Hippocampal formation (tissue), 2 donors: ENCODE measurements at regions not wholly inside any gene's neighbourhood (a gene's known extent, or its start where the extent isn't known, plus 50 kb on each side); places are given as distances from the start of the nearest gene placed in this dataset.

Experiments used
- DNase-seq, 2 donors: peaks; one replicate each; lab custom pipeline; 2025; lab: John Stamatoyannopoulos, UW

DNA sequence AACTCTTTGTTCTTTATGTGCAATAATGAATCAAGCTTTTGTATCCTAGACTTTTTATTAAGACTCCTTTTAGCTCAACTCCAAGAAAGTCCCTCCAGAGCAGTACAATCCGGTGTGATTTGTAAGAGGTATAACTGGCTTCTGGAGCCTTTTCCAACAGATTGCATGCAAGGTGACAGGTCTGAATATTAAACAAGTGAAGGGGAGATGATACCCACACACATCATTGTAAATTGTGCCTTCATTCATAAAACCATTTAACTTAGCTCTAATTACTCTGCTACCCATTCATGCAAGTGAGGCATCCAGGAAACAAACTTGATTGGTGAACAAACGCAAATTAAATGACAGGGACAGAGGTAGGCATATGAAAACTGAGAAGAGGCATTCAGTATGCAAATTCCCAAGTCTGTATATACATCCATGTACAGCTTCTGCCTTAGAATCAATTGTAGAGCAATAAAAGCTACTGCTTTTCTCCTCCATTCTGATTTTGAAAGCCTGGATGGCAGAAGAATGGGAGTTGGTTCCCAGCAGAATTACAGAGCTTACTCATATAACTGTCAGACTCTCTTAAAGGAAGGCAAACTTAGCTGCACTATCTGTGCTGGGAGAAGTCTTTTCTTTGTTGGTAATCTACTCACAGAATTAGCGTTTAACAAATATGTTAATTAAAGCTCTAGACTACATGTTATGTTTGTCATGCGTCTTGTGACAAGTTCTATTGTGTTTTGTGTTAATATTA is 261.0 kb upstream of the CDH6 start:
- DNase-seq = no peak

GRCh38 chr5:30930736-30931135 is 262.8 kb upstream of the CDH6 start:
- DNase-seq = no peak

- no peak for DNase-seq
These were observed 264.5 kb upstream of the CDH6 start for GRCh38 chr5:30928956-30929355.

GRCh38 chr5:30926218-30926617 is 267.3 kb upstream of the CDH6 start:
- DNase-seq = no peak

DNA sequence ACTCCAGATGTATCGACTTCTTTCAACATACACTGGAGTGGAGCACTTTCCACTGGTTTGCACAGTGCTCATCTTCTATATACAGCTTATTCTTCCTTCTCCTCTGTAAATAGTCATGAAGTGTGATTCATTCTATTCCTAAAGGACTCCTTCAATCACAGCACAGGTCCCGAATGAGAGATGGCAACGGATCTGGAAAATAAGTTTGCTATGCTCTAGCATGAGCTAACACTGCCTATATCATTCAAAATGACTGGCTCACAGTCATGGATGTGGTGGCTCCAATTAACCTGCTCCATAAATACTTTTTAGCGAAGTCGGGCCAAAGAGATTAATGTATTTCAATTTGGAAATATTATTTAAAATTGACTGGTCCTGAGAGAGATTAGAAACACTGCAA is 272.1 kb upstream of the CDH6 start:
- DNase-seq = no peak

DNA sequence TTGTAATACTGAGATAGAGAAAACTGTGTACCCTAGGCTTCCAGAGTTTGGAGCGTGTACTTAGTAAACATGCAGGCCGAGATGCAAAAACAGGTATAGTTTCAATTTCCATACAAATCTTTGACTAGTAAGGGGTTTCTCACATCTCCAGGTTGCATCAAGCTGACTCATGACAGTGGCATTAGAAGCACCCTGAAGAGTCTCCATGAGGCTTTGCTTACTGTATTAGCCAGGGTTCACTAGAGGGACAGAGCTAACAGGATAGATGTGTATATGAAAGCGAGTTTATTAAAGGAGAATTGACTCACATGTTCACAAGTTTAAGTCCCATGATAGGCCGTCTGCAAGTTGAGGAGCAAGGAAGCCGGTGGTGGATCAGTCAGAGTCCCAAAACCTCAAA is 275.3 kb upstream of the CDH6 start:
- no peak for DNase-seq

- DNase-seq = no peak
These were observed 285.1 kb upstream of the CDH6 start for GRCh38 chr5:30908356-30908755.

DNA sequence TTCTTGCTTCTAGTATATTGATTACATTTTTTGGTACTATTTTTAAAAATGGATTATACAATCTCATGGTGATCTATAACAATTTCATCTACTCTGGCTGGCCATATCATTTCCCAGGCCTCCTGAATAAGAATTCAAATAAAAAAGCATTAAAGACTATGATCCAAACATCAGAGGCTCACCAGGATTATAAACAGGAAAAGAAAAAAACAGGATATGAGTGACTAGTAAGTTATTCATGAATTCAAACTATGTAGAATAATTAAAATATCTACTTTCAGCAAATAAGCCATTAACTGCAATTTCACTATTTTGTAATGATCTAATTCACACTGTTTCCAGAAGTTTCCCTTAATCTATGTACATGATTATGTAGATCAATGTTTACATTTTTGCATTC is 293.1 kb upstream of the CDH6 start:
- no peak for DNase-seq

DNA sequence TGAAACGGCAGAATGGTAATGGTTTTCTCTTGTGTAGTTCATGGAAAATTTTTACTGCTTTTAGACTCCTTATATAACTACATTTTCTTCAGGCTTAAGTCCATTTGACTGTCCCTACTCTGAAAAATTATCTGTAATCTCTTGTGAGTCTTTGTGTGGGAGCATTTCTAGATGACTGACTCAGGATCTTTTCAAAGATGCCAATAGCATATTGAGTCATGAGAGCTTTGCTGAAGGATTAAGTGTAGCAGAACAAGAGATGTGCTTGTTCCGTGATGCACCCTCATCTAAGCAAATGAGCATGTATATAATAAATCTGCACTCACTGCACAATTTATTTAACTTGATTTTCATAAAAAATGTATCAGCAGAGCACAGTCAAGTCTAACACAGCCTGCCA is 298.7 kb upstream of the CDH6 start:
- DNase-seq = no peak

- DNase-seq = no peak
These were observed 301.8 kb upstream of the CDH6 start for GRCh38 chr5:30891660-30892059.

DNA sequence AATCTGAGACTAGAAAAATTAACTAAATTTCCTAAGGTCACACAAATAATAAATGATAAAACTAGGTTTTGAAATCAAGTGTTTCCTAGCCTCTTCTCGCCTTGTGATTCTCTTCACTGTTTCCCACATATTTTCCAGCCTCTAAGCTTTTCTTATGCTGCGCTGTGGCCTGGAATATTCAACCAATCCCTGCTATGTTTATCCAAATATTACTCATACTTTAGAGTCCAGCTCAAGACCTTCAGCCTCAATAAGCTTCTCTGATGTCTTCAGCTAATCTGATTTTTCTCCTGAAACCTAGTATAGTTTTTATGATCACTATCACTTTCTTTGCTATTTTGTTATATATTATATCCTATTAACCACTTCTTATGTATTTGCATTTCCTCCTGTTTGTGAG is 303.1 kb upstream of the CDH6 start:
- no peak for DNase-seq

- DNase-seq = no peak
These were observed 313.0 kb upstream of the CDH6 start for GRCh38 chr5:30880514-30880913.

GRCh38 chr5:30879887-30880286 is 313.6 kb upstream of the CDH6 start:
- no peak for DNase-seq

GRCh38 chr5:30878746-30879145 is 314.7 kb upstream of the CDH6 start:
- DNase-seq = no peak

- no peak for DNase-seq
These were observed 315.2 kb upstream of the CDH6 start for GRCh38 chr5:30878296-30878695.

GRCh38 chr5:30874241-30875034 is 319.0 kb upstream of the CDH6 start:
- DNase-seq = no peak

DNA sequence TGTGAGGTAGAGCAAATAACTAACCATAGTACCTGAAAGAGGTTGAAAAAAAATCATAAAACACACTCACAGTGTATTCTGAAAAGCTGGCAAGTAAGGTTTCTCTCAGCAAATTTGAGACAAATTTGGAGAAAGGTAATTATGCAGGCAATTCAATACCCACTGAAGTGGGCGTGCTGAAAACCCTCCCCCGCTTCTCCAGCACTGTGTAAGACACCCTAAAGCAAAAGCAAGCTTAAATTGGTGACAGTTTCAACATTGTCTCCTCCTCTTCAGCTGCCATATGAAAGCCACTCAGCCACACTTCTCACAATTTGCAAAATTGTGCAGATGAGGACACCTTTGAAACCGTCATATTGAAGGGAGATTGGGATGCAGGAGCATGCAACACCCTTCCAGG is 322.3 kb upstream of the CDH6 start:
- no peak for DNase-seq

DNA sequence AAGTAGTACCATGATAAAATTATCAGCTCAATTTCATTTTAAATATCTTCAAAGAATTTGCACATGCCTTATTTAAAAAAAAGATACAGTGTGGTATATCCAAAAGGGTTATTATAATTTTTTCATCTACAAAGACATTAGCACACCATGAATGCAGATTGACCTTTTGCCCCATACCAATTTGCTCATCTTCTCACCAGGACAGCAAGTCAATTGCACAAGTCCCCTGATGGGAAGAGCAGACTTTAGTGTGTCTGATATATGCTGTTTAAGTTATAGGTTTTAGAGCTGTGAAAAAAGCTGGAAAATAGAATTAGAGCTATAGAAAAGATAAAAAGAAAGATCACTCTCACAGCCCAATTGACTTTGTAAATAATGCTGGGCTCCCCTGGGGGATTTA is 325.8 kb upstream of the CDH6 start:
- DNase-seq = no peak

GRCh38 chr5:30866142-30866541 is 327.3 kb upstream of the CDH6 start:
- DNase-seq = no peak

GRCh38 chr5:30856242-30856641 is 337.2 kb upstream of the CDH6 start:
- DNase-seq = no peak

- DNase-seq = no peak
These were observed 340.3 kb upstream of the CDH6 start for GRCh38 chr5:30853158-30853557.

DNA sequence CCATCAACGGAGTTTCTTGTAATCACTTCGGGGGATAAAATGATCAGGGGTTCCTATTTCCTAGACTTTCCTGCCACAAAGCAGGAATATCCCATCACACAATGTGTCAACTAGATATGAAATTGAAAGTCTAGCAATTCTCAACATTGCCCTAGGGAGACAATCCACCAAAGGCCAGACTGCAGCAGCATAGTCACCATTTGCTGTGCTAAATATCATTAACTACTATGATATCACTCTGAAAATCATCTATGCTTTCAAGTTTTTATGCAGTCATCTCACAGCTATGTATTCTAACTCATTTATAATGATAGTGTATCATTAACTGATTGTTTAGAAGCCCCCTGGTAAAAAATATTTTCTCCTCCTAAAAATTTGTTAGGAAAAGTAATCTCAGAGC is 342.6 kb upstream of the CDH6 start:
- no peak for DNase-seq

- no peak for DNase-seq
These were observed 343.4 kb upstream of the CDH6 start for GRCh38 chr5:30849931-30850710.
